HG02870 (cell line): ENCODE measurements at regions not wholly inside any gene's neighbourhood (a gene's known extent, or its start where the extent isn't known, plus 50 kb on each side); places are given as distances from the start of the nearest gene placed in this dataset.

Experiments used
- ATAC-seq: cut with Tn5 transposase; IDR thresholded peaks from one replicate; pipeline ENCODE4 v1.9.1; 2021; ENCODE audit warnings: mild to moderate bottlenecking, moderate library complexity; ENCODE audit not compliant: unreplicated experiment

DNA sequence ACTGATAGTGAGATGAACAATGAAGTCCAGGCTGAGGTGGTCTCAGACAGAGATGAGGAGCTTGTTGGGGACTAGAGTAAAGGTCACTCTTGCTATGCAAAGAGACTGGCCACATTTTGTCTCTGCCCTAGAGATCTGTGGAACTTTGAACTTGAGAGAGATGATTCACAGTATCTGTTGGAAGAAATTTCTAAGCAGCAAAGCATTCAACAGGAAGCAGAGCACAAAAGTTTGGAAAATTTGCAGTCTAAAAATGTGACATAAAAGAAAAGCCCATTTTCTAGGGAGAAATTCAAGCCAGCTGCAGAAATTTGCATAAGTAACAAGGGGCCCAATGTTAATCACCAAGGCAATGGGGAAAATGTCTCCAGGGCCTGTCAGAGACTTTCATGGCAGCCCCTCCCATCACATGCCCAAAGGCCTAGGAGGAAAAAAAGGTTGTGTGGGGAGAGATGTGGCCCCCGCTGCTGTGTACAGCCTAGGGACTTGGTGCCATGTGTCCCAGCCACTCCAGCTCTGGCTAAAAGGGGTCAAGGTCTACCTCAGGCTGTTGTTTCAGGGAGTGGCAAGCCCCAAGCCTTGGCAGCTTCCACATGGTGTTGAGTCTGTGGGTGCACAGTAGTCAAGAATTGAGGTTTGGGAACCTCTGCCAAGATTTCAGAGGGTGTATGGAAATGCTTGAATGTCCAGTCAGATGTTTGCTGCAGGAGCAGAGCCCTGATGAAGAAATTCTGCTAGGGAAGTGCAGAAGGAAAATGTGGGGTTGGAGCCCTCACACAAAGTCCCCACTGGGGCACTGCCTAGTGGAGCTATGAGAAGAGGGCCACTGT, 262.8 kb downstream of the DKK2 start:
- no peak for ATAC-seq

DNA sequence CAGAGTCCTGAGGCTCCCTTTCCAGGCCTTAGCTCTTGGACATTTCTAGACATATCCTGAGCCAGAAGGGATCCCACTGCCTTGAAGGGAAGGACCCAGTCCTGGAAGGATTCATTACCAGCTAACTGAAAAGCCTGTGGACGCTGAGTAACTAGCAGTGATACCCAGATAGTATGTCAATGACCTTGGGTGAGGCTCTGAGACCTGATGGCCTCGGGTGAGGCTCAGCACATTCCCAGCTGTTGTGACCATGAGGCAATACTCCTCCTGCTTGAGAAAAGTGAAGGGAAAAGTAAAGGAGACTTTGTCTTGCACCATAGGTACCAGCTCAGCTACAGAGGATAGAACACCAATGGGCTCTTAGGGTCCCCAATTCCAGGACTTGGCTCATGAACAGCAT, 268.1 kb downstream of the DKK2 start:
- no peak for ATAC-seq

DNA sequence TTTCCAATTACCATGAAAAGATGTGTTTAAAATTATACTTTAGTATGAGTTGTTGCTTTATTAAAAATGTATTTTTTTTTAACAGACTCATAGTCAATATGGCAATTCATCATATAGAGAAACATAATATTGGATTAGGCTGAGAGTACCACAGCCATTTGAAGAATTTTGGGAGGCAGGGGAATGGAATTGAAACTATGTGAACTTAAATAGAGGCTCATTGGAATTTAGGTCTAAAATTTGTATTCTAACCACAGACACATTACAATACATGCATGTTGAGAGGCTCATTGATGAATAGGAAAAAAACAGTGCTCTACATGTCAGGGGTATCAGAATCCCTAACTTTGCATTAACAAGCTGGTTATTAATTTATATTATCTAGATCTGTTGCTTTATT, 269.6 kb downstream of the DKK2 start:
- no peak for ATAC-seq

- no peak for ATAC-seq
Observed at GRCh38 chr4:106764774-106765173, 271.3 kb downstream of the DKK2 start.

DNA sequence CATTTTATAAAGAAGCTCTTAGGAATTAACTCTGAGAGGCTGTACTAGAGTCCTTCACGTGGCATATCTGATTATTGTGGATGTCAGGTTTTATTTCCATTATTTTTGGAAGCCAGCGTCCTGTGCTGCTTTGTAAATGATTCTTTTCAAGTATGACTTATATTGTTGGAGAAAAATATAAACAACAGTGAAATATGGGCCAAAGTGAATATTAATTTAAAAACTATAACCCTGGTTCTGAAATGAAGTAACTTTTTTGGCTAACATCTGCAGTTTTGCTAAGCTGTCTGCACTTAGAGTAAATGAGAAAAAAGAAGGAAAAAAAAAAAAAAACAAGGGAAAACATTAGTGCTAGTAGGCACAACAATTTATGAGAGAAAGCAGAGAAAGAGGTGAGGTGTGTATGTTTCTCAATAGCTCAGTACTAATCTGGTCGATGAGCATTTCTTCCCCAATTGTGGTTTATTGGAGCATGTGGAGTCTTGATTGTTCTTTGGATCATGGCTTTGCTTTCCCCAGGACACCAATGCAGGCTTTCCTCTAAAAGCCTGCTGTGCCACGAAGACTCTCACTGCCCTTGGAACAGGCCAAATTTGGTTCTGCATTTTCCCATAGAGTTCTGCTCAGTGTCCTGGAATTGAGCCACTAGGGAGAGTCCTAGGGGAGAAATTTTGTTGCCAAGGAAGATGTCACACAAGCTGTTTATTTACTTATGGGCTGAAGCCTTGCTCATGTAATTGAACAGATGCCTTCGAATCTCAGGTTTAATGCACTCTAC, 273.3 kb downstream of the DKK2 start:
- no peak for ATAC-seq

DNA sequence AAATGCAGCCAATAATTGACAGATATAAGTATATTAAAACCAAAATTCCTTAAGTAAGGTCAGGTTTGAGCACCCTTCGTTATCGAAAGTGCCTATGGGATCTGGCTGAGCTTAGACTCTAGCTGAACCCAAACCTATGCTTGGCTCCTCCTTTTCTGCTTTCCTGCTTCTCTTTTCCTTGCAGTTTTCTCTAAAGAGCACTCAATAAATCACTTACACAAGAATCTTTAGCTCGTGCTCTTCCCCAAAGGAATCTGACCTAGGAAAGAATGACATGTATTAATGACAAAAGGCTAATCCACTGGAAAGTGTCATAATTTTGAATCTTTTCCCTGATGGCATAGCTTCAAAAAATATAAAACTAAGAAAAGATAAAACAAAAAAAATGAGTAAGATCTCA, 282.7 kb downstream of the DKK2 start:
- ATAC-seq, result no peak

DNA sequence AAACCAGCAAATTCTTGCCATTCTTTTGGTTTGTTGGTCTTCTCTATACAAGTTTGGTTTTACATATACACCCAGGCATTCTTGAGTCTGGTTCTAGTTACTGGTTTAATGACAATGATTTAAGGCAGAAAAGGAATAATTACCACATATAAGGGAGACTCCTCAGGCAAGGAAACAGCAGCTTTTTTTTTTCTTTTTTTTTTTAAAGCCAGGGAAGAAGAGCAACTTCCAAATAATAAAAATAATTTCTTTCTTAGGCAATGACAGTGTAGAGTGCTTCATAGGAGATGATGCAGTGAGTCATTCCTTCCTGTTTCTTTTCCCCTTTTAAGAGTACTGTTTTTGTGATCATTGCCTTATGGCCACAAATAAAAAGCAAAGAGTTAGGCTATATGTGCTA, 289.7 kb downstream of the DKK2 start:
- no peak for ATAC-seq

DNA sequence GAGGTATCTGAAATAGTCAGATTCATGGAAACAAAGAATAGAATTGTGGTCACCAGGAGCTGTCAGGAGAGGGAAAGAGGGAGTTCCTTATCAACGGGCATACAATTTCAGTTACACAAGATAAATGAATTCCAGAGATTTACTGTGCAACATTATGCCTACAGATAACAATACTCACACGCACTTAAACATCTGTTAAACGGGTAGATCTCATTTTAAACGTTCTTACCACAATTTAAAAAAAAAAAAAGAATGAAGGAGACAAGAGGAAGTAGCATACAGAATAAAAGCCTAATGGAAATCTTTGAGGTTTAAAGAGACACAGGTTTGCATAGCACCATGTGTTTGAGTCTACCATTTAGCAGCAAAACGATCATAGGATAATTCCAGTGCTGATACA, 298.0 kb downstream of the DKK2 start:
- ATAC-seq, result no peak

GRCh38 chr4:106718548-106718947, 317.6 kb downstream of the DKK2 start:
- no peak for ATAC-seq

GRCh38 chr4:106717091-106717490, 319.0 kb downstream of the DKK2 start:
- ATAC-seq, result no peak

DNA sequence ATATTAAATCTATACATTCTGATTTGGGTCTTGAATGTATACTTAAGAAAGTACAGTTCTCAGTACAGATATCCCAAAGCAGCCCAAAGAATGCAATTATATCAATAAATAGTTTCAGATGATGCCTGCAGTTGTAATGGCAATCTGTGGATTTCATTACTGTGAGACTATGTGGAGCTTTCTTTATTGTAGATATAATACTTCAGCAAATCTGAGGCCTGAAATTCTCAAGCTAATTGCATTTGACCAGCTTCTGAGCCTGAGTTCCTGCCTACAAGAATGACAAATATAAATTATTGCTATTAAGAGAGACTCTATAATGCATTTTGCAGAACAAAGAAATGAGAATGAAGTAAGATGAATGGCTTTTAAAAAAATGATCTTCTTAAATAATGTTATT, 320.3 kb downstream of the DKK2 start:
- ATAC-seq, result no peak

GRCh38 chr4:106708464-106708816, 327.7 kb downstream of the DKK2 start:
- ATAC-seq, result no peak

DNA sequence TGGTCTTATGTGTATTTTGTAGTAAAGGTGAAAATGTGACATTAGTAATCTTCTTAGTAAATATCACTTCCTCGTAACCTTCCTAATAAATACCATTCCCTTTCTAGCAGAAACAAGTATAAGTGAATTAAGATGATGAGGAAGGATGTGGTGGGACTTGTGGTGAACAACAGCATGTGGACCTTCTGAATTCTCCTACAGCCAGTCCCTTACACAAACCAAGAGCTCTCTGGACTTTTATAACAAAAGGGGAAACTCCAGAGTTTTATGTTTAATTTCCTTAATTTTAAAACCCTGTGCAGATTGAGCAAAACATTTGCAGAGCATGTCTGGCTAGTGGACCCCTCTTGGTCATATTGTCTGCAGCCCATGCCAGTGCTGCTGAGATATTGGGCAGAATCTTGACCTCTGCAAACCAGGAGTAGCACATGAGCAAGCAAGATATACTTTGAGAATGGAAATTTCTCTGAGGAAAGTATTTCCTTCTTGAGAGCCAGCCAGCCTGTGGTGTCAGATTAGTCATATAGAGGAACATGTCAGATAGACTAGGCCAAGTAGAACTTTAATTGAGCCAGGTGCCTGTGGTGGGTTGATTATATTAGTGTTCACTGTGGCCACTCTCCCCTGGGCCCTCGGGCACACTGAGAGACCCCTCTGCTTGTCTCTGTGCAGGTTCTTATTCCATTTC, 328.2 kb downstream of the DKK2 start:
- ATAC-seq, result peak; percentile 53

DNA sequence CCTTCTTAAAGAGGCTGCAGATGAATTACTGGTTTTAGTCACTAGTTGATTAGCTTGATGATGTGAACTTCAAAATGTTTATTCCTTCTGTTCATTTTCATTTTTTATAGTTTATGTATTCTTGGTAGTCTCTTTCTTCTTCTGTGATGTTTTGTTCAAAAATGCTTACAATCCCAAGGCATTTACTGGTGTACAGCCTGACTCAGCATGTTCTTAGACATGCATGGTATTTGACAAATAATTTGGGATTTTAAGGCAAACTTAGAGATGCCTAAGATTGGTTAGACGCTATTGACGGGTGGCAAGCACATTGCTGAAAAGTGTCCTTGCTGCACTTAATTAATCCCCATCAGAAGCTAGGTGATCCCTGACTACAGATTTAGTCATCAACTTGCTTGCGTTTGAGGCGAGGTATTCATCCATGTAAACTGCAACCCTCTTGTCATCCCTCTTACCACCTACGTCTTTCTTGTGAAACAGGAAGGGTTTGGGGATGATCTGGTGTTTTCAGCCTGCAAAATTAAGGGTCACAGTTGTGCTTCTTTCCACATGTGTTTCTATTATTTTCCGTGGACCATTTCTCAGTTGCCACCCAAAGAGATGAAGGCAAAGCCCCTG, 331.8 kb downstream of the DKK2 start:
- ATAC-seq, result no peak

GRCh38 chr4:106700321-106700720, 331.7 kb upstream of the GIMD1 start:
- ATAC-seq, result no peak

- ATAC-seq, result no peak
Observed at GRCh38 chr4:106698621-106699195, 330.1 kb upstream of the GIMD1 start.

DNA sequence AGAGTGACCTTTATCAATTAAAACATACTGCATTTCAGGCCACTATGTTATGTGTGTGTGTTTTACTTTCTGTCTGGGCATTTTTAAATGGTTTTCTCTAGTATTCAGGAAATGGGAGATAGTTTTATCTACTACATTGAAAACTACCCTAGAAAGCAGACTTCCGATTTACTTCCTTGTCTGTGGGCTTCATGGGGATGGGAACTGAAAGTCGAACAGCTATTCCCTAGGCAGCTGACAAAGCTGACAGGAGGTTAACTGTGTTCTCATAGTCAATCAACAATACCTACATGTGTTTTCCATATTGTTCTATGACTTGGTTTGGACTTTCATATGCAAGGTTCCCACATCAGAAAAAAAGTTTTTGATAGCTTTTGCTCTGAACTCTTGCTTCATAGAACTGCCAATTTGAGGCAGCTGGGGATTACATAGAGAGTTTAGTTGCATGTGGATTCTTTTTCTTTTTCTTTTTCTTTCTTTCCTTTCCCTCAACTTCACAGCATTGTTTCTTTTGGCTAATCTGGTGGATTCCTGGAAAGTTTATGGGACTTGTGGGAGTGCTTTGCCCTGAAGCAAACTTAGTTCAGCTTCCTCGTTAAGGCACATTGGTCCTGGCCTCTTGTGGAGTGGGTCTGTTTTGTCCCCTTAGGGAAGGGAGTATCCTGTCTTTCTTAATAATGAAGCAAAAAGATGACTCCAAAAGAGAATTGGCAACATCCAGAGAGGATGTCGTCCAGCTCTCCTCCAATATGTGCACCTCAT, 327.1 kb upstream of the GIMD1 start:
- no peak for ATAC-seq

DNA sequence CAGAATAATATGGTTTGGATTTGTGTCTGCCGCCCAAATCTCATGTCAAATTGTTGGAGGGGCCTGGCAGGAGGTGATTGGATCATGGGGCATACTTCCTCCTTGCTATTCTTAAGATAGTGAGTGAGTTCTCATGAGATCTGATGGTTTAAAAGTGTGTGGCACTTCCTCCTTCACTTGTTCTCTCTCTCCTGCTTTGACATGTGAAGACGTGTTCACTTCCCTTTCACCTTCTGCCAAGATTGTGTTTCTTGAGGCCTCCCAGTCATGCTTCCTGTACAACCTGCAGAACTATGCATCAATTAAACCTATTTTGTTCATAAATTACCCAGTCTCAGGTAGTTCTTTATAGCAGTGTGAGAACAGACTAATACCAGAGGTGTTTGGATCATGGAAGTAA, 325.7 kb upstream of the GIMD1 start:
- ATAC-seq, result no peak

DNA sequence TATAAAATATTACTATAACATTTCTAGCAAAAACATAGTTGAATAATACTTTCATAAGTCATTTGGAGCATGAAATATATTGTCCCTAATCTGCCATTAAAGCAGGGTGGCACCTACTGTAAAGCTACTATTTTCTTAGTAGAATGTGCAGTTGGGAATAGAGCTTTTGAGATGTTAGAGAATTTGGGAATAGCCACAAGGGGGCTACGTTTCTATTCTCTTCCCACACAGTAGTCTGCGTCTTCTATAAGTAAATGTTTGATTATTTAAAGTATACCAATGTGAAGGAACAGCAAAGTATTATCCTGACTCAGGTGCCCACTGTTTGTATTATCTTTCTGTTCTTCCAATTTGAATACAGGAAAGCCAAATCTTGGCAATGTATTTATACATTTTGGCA, 323.2 kb upstream of the GIMD1 start:
- ATAC-seq, result no peak

- no peak for ATAC-seq
Observed at GRCh38 chr4:106690487-106690886, 321.9 kb upstream of the GIMD1 start.
